Upper lobe of left lung (tissue), 6 donors: ENCODE measurements at regions not wholly inside any gene's neighbourhood (a gene's known extent, or its start where the extent isn't known, plus 50 kb on each side); places are given as distances from the start of the nearest gene placed in this dataset.

ENCODE experiments used
- ATAC-seq, 2 donors: fragments of 200-7000 bp; cut with Tn5 transposase; one replicate each; pipeline ENCODE4 v1.9.1; 2022; ENCODE audit warnings: mild to moderate bottlenecking in 2 of 2, moderate library complexity in 2 of 2; ENCODE audit not compliant: low FRiP score in 2 of 2
- DNase-seq, 2 donors: peaks; one replicate each; pipeline ENCODE4 v3.0.0-alpha.2; 2019 to 2020
- H3K27ac ChIP-seq, 4 donors: fragments of 200-600 bp; sonication (generic); one replicate each; pipeline ENCODE4 v1.5.1; 2016 to 2019
- H3K27me3 ChIP-seq, 4 donors: fragments of 200-600 bp; sonication (generic); one replicate each; pipeline ENCODE4 v1.5.1; 2017 to 2019
- H3K36me3 ChIP-seq, 4 donors: fragments of 200-600 bp; sonication (generic); one replicate each; pipeline ENCODE4 v1.5.1; 2016 to 2019
- H3K4me1 ChIP-seq, 4 donors: fragments of 200-600 bp; sonication (generic); one replicate each; pipeline ENCODE4 v1.5.1; 2018 to 2019
- H3K4me3 ChIP-seq, 4 donors: fragments of 200-600 bp; sonication (generic); one replicate each; pipeline ENCODE4 v1.5.1; 2017 to 2019; ENCODE audit warnings: mild to moderate bottlenecking in 2 of 4, moderate library complexity in 1 of 4
- H3K9me3 ChIP-seq, 4 donors: fragments of 200-600 bp; sonication (generic); one replicate each; pipeline ENCODE4 v1.5.1; 2018 to 2019
- CTCF ChIP-seq, 6 experiments: fragments of 450-650 bp in 4 of 6; fragments of 200-600 bp in 2 of 6; sonication (generic) in 2 of 6; IDR thresholded peaks; one replicate each; pipeline ENCODE4 v1.5.1; 2016 to 2019; ENCODE audit warnings: antibody characterized with exemption in 6 of 6
- EP300 ChIP-seq, 4 donors: sonication (generic); formaldehyde crosslinking; IDR thresholded peaks; one replicate each; pipeline ENCODE4 v1.5.1; 2017; ENCODE audit warnings: antibody characterized with exemption in 4 of 4, control low read depth in 2 of 4
- POLR2A ChIP-seq, 4 donors: fragments of 450-650 bp; IDR thresholded peaks; one replicate each; pipeline ENCODE4 v1.5.1; 2016 to 2017; ENCODE audit warnings: antibody characterized with exemption in 4 of 4, mild to moderate bottlenecking in 2 of 4
- POLR2AphosphoS5 ChIP-seq, 2 donors: sonication (generic); formaldehyde crosslinking; IDR thresholded peaks; one replicate each; pipeline ENCODE4 v1.5.1; 2017; ENCODE audit warnings: antibody characterized with exemption in 2 of 2
- WGBS, 2 donors: methylation state at CpG; one replicate each; pipeline ENCODE4 v1.1.5; 2017 to 2018; 5-methylcytosine and 5-hydroxymethylcytosine counted together
- donor health status: DM: no; HTN: no; CAD: no; lungs with moderate emphysema.
- donor health status: DM: no; HTN: yes; CAD: no; lungs with severe emphysema.

GRCh38 chr15:79195802-79196201, 86.7 kb upstream of the ANKRD34C start:
- no peaks in the 10 kb centered on the region for H3K4me1 ChIP-seq
- H3K9me3 ChIP-seq, result no peaks in the 10 kb centered on the region
- H3K36me3 ChIP-seq, result no peaks in the 10 kb centered on the region
- H3K4me3 ChIP-seq, result no peak overlapping the region
- H3K27me3 ChIP-seq, result no peaks in the 10 kb centered on the region
- DNase-seq (no peak), ATAC-seq (no peak)
- TF ChIP-seq CTCF (IDR thresholded peaks at IDR 0.05), result no peak
- no peak for TF ChIP-seq POLR2A (IDR thresholded peaks at IDR 0.05)
- no peak for TF ChIP-seq POLR2AphosphoS5 (IDR thresholded peaks at IDR 0.05)
- no peak overlapping the region for H3K27ac ChIP-seq
- 54 to 55% methylated on average over 2 to 5 of the region's 5 CpGs for WGBS, 2 donors

DNA sequence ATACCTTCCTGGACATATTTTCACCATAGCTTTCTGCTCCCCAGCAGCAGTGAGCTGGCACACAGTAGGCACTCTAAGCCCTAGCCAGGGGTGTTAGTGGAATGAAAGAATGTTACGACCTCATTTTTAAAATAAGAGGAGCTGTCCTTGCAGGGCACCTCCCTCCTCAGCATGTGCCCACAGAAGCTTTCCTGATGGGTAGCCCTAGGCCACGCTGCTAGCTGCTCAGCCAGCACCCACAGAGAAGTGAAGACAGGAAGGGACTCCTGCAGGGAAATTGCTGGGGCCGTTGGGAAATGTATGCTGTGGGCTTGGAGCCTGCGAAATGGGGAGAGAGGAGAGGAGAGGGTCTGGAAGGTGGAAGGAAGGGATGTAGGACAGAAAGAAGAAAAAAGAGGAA, 87.3 kb upstream of the ANKRD34C start:
- DNase-seq (no peak), ATAC-seq (no peak)
- H3K27me3 ChIP-seq, result no peaks in the 10 kb centered on the region
- H3K9me3 ChIP-seq, result no peaks in the 10 kb centered on the region
- no peak overlapping the region for H3K27ac ChIP-seq
- no peak overlapping the region for H3K4me3 ChIP-seq
- 54 to 68% methylated on average over 4 of the region's 4 CpGs for WGBS, 2 donors
- H3K4me1 ChIP-seq, result no peaks in the 10 kb centered on the region
- H3K36me3 ChIP-seq, result no peaks in the 10 kb centered on the region
- TF ChIP-seq POLR2A (IDR thresholded peaks at IDR 0.05) (no peak), CTCF (IDR thresholded peaks at IDR 0.05) (no peak), EP300 (IDR thresholded peaks at IDR 0.05) (no peak)

DNA sequence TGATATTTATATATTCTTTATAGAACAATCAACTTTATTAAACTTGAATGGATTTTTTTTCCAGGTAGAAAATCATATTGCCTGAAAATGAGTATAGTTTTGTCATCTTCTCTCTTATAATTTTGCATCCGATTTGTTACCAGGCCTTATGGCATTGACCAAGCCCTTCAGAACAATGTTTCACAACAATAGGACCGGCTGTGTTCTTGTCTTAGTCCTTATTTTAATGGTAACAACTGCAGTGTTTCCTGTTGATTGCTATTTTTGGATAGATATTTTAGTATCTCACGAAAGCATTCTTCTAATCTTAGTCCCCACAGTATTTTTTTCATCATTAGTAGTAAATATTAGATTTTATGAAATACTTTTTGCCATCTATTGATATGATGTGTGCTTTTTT, 88.1 kb upstream of the ANKRD34C start:
- no peak overlapping the region for H3K4me3 ChIP-seq
- no peak for TF ChIP-seq CTCF (IDR thresholded peaks at IDR 0.05)
- H3K9me3 ChIP-seq, result no peaks in the 10 kb centered on the region
- DNase-seq (no peak), ATAC-seq (no peak)
- no peaks in the 10 kb centered on the region for H3K27me3 ChIP-seq
- no peaks in the 10 kb centered on the region for H3K4me1 ChIP-seq
- H3K27ac ChIP-seq, result no peak overlapping the region
- WGBS, 2 donors, result 53 to 57% methylated on average over 3 of the region's 3 CpGs
- H3K36me3 ChIP-seq, result no peaks in the 10 kb centered on the region

DNA sequence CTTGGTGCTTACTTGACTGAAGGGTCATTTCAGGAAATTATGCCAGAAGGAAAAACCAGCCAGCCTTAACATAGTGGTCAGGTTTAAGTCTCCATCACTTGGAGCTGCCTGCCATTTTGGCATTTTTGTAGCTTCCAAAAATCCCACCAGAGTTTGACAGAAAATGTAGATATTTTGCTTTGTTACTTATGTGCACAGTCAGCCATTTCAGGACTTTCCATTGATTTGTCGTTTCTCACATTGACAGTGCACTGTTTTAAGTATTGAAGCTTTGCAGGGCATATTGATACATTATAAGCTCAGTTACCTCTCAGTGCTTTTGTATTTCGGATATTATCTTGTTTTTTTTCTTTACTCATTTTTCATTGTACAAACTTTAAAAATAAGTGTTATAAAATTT, 89.0 kb upstream of the ANKRD34C start:
- ATAC-seq, result no peak
- Histone ChIP-seq H3K36me3 (no peaks in the 10 kb centered on the region), H3K27ac (no peak overlapping the region), H3K9me3 (no peaks in the 10 kb centered on the region), H3K27me3 (no peaks in the 10 kb centered on the region), H3K4me1 (no peaks in the 10 kb centered on the region), H3K4me3 (no peak overlapping the region)
- TF ChIP-seq EP300 (IDR thresholded peaks at IDR 0.05) (no peak), CTCF (IDR thresholded peaks at IDR 0.05) (no peak), POLR2AphosphoS5 (IDR thresholded peaks at IDR 0.05) (no peak), POLR2A (IDR thresholded peaks at IDR 0.05) (no peak)
- 93 to 97% methylated on average over 2 of the region's 2 CpGs for WGBS, 2 donors
- DNase-seq, result no peak

DNA sequence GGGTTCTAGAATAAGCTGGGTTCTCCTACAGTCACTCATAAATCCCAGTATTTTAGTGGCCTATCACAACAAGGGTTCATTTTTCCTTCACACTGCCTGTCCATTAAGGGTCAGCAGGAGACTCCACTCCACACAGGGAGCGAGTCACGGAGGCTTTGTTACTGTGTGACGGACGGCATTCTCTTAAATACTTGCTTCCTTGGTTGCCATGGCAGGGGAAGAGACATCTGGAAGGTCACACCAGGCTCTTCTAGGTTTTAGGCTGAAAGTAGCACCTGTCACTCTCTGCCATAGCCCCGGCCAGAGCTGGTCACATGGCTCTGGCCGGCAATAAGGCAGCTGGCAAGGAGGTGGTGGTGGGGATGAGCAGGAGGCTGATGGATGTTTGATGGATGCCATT, 89.4 kb upstream of the ANKRD34C start:
- H3K27ac ChIP-seq, result no peak overlapping the region
- no peaks in the 10 kb centered on the region for H3K9me3 ChIP-seq
- DNase-seq (no peak), ATAC-seq (no peak)
- no peaks in the 10 kb centered on the region for H3K36me3 ChIP-seq
- H3K4me3 ChIP-seq, result no peak overlapping the region
- WGBS, 2 donors, result 63 to 68% methylated on average over 6 of the region's 6 CpGs
- no peaks in the 10 kb centered on the region for H3K4me1 ChIP-seq
- no peaks in the 10 kb centered on the region for H3K27me3 ChIP-seq
- TF ChIP-seq CTCF (IDR thresholded peaks at IDR 0.05), result no peak
- no peak for TF ChIP-seq POLR2AphosphoS5 (IDR thresholded peaks at IDR 0.05)
- no peak for TF ChIP-seq POLR2A (IDR thresholded peaks at IDR 0.05)
- TF ChIP-seq EP300 (IDR thresholded peaks at IDR 0.05), result no peak
